ENCODE measurements at regions not wholly inside any gene's neighbourhood (a gene's known extent, or its start where the extent isn't known, plus 50 kb on each side); places are given as distances from the start of the nearest gene placed in this dataset.

- H3K4me3 ChIP-seq (IDR thresholded peaks at IDR 0.05; ENCODE audit: insufficient read depth, low read depth, low read length), result no peak overlapping the region
- no peak overlapping the region for H3K4me2 ChIP-seq
- no peak overlapping the region for H3K27ac ChIP-seq
- no peaks in the 10 kb centered on the region for H3K79me2 ChIP-seq (ENCODE audit: insufficient read depth, low read depth)
- no peak for TF ChIP-seq CTCF (conservative IDR thresholded peaks at IDR 0.05; ENCODE audit: low read depth, low read length)
- no peak overlapping the region for H2AFZ ChIP-seq (ENCODE audit: low read depth)
- H3K27me3 ChIP-seq (ENCODE audit: insufficient read depth, low read depth), result no peaks in the 10 kb centered on the region
- no peak overlapping the region for H3K9ac ChIP-seq
- H3K4me1 ChIP-seq (ENCODE audit: low read depth, poor library complexity, severe bottlenecking), result no peaks in the 10 kb centered on the region
- no peaks in the 10 kb centered on the region for H4K20me1 ChIP-seq (ENCODE audit: insufficient read depth)
- H3K36me3 ChIP-seq (ENCODE audit: insufficient read depth), result no peaks in the 10 kb centered on the region
Observed at GRCh38 chr17:65457183-65457582, 104.3 kb downstream of the AXIN2 start.

GRCh38 chr17:65456368-65457151 lies 104.9 kb downstream of the AXIN2 start:
- H3K4me3 ChIP-seq (IDR thresholded peaks at IDR 0.05; ENCODE audit: insufficient read depth, low read depth, low read length), result no peak overlapping the region
- H4K20me1 ChIP-seq (ENCODE audit: insufficient read depth), result no peaks in the 10 kb centered on the region
- no peak overlapping the region for H2AFZ ChIP-seq (ENCODE audit: low read depth)
- H3K27ac ChIP-seq, result no peak overlapping the region
- no peaks in the 10 kb centered on the region for H3K27me3 ChIP-seq (ENCODE audit: insufficient read depth, low read depth)
- H3K36me3 ChIP-seq (ENCODE audit: insufficient read depth), result no peaks in the 10 kb centered on the region
- no peaks in the 10 kb centered on the region for H3K79me2 ChIP-seq (ENCODE audit: insufficient read depth, low read depth)
- no peak overlapping the region for H3K4me2 ChIP-seq
- no peak for TF ChIP-seq CTCF (conservative IDR thresholded peaks at IDR 0.05; ENCODE audit: low read depth, low read length)
- H3K9ac ChIP-seq, result no peak overlapping the region
- no peaks in the 10 kb centered on the region for H3K4me1 ChIP-seq (ENCODE audit: low read depth, poor library complexity, severe bottlenecking)

- Histone ChIP-seq H3K27ac (no peak overlapping the region), H3K9ac (no peak overlapping the region), H3K79me2 (ENCODE audit: insufficient read depth, low read depth) (no peaks in the 10 kb centered on the region), H2AFZ (ENCODE audit: low read depth) (no peak overlapping the region), H3K4me1 (ENCODE audit: low read depth, poor library complexity, severe bottlenecking) (no peaks in the 10 kb centered on the region), H3K4me2 (no peak overlapping the region), H4K20me1 (ENCODE audit: insufficient read depth) (no peaks in the 10 kb centered on the region), H3K4me3 (IDR thresholded peaks at IDR 0.05; ENCODE audit: insufficient read depth, low read depth, low read length) (no peak overlapping the region), H3K36me3 (ENCODE audit: insufficient read depth) (no peaks in the 10 kb centered on the region), H3K27me3 (ENCODE audit: insufficient read depth, low read depth) (no peaks in the 10 kb centered on the region)
- no peak for TF ChIP-seq CTCF (conservative IDR thresholded peaks at IDR 0.05; ENCODE audit: low read depth, low read length)
Observed at GRCh38 chr17:65455972-65456343, 105.5 kb downstream of the AXIN2 start.

GRCh38 chr17:65455154-65455971 lies 106.1 kb downstream of the AXIN2 start:
- H3K27ac ChIP-seq, result no peak overlapping the region
- H2AFZ ChIP-seq (ENCODE audit: low read depth), result no peak overlapping the region
- H3K27me3 ChIP-seq (ENCODE audit: insufficient read depth, low read depth), result no peaks in the 10 kb centered on the region

More at GRCh38 chr17:65455154-65455971, 106.1 kb downstream of the AXIN2 start:
- Histone ChIP-seq H3K9ac (no peak overlapping the region), H3K36me3 (ENCODE audit: insufficient read depth) (no peaks in the 10 kb centered on the region), H3K79me2 (ENCODE audit: insufficient read depth, low read depth) (no peaks in the 10 kb centered on the region), H3K4me1 (ENCODE audit: low read depth, poor library complexity, severe bottlenecking) (no peaks in the 10 kb centered on the region), H3K4me2 (no peak overlapping the region), H4K20me1 (ENCODE audit: insufficient read depth) (no peaks in the 10 kb centered on the region), H3K4me3 (IDR thresholded peaks at IDR 0.05; ENCODE audit: insufficient read depth, low read depth, low read length) (no peak overlapping the region)
- TF ChIP-seq CTCF (conservative IDR thresholded peaks at IDR 0.05; ENCODE audit: low read depth, low read length), result no peak

Data from KMS-11 (cell line).